Retinal pigment epithelial cell (primary cell): ENCODE measurements at regions not wholly inside any gene's neighbourhood (a gene's known extent, or its start where the extent isn't known, plus 50 kb on each side); places are given as distances from the start of the nearest gene placed in this dataset.

Experiments
- DNase-seq: peaks from one replicate; pipeline ENCODE4 v3.0.0-alpha.2; 2010; ENCODE audit warnings: low read depth
- H3K4me3 ChIP-seq: 2 replicates; pipeline ENCODE4 v1.5.1; 2011; ENCODE audit warnings: mild to moderate bottlenecking, low read length, control low read depth, moderate library complexity
- TF ChIP-seq, protein P1 (sequence below): conservative IDR thresholded peaks from 2 replicates; pipeline ENCODE4 v1.5.1; 2011; ENCODE audit warnings: low read depth, low read length, control low read depth, inconsistent platforms

DNA sequence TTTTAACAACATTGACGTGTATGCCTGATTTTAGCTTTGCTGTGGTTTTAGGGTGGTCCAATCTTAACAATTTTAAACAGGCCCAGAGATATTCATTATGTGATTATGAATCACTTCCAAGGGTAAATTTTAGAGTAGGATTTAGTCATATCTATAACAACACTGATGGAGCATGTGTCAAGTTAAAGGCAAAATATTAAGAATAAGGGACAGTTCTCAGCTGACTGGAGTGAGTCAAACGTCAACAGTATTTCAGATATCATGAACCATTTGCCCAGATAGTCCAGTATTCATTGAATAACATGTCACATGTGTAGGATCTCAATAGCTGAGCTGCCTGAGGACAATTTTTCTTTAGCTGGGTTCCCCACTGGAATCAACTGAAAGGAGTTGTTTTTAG is 61.3 kb upstream of the VCX2 start:
- H3K4me3 ChIP-seq, result no peak overlapping the region
- DNase-seq, result no peak
- TF ChIP-seq, protein P1, sequence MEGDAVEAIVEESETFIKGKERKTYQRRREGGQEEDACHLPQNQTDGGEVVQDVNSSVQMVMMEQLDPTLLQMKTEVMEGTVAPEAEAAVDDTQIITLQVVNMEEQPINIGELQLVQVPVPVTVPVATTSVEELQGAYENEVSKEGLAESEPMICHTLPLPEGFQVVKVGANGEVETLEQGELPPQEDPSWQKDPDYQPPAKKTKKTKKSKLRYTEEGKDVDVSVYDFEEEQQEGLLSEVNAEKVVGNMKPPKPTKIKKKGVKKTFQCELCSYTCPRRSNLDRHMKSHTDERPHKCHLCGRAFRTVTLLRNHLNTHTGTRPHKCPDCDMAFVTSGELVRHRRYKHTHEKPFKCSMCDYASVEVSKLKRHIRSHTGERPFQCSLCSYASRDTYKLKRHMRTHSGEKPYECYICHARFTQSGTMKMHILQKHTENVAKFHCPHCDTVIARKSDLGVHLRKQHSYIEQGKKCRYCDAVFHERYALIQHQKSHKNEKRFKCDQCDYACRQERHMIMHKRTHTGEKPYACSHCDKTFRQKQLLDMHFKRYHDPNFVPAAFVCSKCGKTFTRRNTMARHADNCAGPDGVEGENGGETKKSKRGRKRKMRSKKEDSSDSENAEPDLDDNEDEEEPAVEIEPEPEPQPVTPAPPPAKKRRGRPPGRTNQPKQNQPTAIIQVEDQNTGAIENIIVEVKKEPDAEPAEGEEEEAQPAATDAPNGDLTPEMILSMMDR, result no peak

DNA sequence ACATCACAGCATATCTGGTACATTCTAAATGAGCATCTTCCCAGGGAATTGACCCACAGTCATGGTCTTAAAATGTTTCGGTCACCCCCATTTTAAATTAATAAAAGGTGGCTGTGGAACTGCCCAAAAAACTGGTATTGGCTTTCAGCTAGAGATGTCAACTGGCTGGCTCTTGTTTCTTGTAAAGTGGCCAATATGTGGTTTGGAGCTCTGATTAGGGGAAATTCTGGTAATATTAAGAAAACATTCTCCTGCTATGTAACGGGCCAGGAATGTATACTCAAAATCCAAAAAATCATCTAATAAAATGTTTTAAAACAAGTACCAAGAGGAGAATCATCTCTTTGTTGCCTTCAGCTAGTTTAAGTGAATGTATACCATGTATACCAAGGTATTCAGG is 62.0 kb upstream of the VCX2 start:
- TF ChIP-seq, protein P1, result no peak
- no peak overlapping the region for H3K4me3 ChIP-seq
- DNase-seq, result no peak

DNA sequence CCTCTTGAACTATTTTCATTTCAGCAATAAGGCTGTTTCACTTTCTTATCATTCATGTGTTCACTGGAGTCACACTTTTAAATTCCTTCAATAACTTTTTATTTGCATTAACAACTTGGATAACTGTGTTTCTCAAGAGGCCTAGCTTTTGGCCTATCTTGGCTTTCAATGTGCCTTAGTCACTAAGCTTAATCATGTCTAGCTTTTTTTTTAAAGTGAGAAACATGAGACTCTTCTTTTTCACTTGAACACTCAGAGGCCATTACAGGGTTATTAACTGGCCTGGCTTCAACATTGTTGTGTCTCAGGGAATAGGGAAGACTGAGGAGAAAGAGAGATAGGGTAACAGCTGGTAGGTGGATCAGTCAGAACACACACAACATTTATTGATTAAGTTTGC is 64.0 kb upstream of the VCX2 start:
- peak; percentile 3 for DNase-seq
- TF ChIP-seq, protein P1, result no peak
- no peak overlapping the region for H3K4me3 ChIP-seq

DNA sequence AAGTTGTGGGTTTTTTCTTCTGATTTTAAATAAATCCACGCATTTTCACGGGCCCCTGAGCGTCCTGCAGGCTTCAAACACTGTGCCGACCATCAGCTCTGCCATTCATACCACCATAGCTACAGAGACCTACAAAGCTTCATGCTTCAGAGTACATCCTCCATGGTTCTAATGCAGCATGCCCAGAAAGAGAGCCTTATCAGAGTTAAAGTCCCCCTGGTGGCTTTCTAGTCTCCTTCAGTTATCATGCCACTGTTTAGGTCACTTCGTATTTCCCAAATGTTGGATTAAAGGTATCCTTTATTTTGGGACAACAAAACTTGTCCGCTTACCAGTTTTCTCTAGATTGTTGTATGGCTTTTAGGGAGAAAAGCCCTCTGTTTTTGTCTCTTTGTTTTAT is 66.7 kb upstream of the VCX2 start:
- TF ChIP-seq, protein P1, result no peak
- DNase-seq, result no peak
- no peak overlapping the region for H3K4me3 ChIP-seq

DNA sequence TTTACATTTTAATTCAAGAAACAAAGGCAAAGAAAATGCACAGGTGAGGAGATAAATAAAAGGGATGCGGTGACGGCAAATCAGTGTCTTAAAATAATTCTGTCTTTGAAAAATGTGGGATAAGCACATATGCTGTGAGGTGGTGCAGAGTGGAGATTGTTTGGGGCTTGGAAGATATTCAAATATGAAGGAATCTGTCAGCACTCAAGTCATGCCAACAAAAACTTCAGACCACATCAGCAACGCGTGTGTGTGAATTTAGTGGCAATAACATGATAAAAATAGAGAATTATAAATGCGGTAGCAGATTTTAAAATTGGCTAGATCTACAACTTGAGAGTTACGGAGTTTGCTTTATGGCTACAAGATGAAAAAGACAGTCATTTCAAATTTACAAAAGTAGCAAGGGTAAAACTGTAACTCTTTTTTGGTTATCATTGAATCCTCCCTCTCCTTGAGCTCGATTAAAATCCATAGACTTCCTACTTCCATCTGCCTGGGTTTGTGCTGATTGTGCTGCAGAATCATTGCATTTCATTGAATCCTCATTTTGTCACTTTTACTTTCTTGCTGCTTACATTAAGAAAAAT is 71.5 kb upstream of the VCX2 start:
- TF ChIP-seq, protein P1, result no peak
- no peak for DNase-seq
- no peak overlapping the region for H3K4me3 ChIP-seq

DNA sequence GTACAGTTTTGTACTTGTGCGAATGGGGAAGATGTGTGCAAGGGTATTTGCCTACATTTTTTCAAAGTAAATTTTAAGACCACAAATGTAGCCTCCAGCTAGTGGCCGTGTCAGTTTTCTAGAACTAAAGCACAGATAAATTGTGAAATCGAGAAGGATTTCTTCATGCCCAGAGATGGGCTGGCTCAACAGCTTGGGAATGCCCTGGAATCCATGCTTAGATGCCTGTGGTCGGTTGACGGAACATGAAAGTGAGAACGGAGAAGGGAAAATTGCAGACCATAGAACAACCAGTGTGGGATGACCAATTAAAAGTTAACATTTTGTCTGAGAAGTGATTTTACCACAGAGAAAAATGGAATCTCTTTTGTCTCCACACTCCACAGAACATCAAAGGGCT is 73.2 kb upstream of the VCX2 start:
- H3K4me3 ChIP-seq, result no peak overlapping the region
- DNase-seq, result no peak
- TF ChIP-seq, protein P1, result no peak

DNA sequence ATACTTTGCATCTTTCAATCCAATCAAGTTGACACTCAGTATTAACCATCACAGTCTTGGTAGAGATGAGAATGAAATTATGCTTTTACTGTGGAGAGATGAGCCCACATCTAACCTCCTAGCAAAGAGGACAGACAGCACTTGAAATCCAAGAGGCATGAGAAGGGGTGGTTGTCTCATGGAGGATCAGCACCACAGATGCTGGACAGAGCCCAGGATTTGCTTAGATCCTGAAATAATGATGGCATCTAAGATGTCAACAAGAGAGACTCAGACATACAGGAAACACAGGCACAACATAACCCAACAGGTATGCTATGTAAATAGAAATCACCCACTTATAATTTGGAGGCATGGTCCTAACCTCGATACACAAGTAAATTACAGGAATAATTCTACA is 74.3 kb upstream of the VCX2 start:
- no peak overlapping the region for H3K4me3 ChIP-seq
- DNase-seq, result no peak
- TF ChIP-seq, protein P1, result no peak
